ENCODE measurements at regions not wholly inside any gene's neighbourhood (a gene's known extent, or its start where the extent isn't known, plus 50 kb on each side); places are given as distances from the start of the nearest gene placed in this dataset.

- Histone ChIP-seq H3K27ac (ENCODE audit: insufficient read depth, low read length) (no peak overlapping the region), H3K9me3 (ENCODE audit: control insufficient read depth, insufficient read depth, low read depth, low read length) (no peaks in the 10 kb centered on the region), H3K36me3 (ENCODE audit: control insufficient read depth, insufficient read depth, low read length) (no peaks in the 10 kb centered on the region), H3K27me3 (ENCODE audit: control insufficient read depth, insufficient read depth, low read length) (no peaks in the 10 kb centered on the region), H3K79me2 (ENCODE audit: control insufficient read depth, insufficient read depth, low read length) (no peaks in the 10 kb centered on the region), H3K4me1 (ENCODE audit: control insufficient read depth, extremely low read depth, insufficient read depth, low read length) (no peaks in the 10 kb centered on the region), H2AFZ (ENCODE audit: low read length) (no peak overlapping the region), H4K20me1 (ENCODE audit: control insufficient read depth, extremely low read depth, insufficient read depth, low read length) (no peaks in the 10 kb centered on the region), H3K9ac (ENCODE audit: insufficient read depth, low read length) (no peak overlapping the region), H3K4me2 (ENCODE audit: extremely low read depth, insufficient read depth, low read length) (no peak overlapping the region), H3K4me3 (replicated peaks in 1 of 4; ENCODE audit: control extremely low read depth in 1 of 4, insufficient read depth in 1 of 4, low read depth in 3 of 4, low read length in 4 of 4) (no peak overlapping the region)
- TF ChIP-seq CTCF (conservative IDR thresholded peaks at IDR 0.05 in 1 of 2, IDR thresholded peaks at IDR 0.05 in 1 of 2; ENCODE audit: low read depth in 1 of 2, low read length in 2 of 2) (no peak), EZH2 (IDR thresholded peaks at IDR 0.05; ENCODE audit: low read length, missing control alignments) (no peak)
- DNase-seq (ENCODE audit: low read depth in 2 of 2), result peak in 1 of 2 donors; percentile 41
Measured at GRCh38 chr3:162170581-162170980, 674.0 kb downstream of the OTOL1 start.

GRCh38 chr3:162171970-162172369 is 675.4 kb downstream of the OTOL1 start:
- Histone ChIP-seq H3K27ac (ENCODE audit: insufficient read depth, low read length) (no peak overlapping the region), H4K20me1 (ENCODE audit: control insufficient read depth, extremely low read depth, insufficient read depth, low read length) (no peaks in the 10 kb centered on the region), H3K4me1 (ENCODE audit: control insufficient read depth, extremely low read depth, insufficient read depth, low read length) (no peaks in the 10 kb centered on the region), H2AFZ (ENCODE audit: low read length) (no peak overlapping the region), H3K27me3 (ENCODE audit: control insufficient read depth, insufficient read depth, low read length) (no peaks in the 10 kb centered on the region), H3K36me3 (ENCODE audit: control insufficient read depth, insufficient read depth, low read length) (no peaks in the 10 kb centered on the region), H3K9me3 (ENCODE audit: control insufficient read depth, insufficient read depth, low read depth, low read length) (no peaks in the 10 kb centered on the region), H3K9ac (ENCODE audit: insufficient read depth, low read length) (no peak overlapping the region), H3K4me2 (ENCODE audit: extremely low read depth, insufficient read depth, low read length) (no peak overlapping the region), H3K4me3 (replicated peaks in 1 of 4; ENCODE audit: control extremely low read depth in 1 of 4, insufficient read depth in 1 of 4, low read depth in 3 of 4, low read length in 4 of 4) (no peak overlapping the region), H3K79me2 (ENCODE audit: control insufficient read depth, insufficient read depth, low read length) (no peaks in the 10 kb centered on the region)
- TF ChIP-seq EZH2 (IDR thresholded peaks at IDR 0.05; ENCODE audit: low read length, missing control alignments), result no peak
- no peak for TF ChIP-seq CTCF (conservative IDR thresholded peaks at IDR 0.05 in 1 of 2, IDR thresholded peaks at IDR 0.05 in 1 of 2; ENCODE audit: low read depth in 1 of 2, low read length in 2 of 2)
- peak in 1 of 2 donors; percentile 43 for DNase-seq (ENCODE audit: low read depth in 2 of 2)

GRCh38 chr3:162175145-162175544 is 678.5 kb downstream of the OTOL1 start:
- TF ChIP-seq CTCF (conservative IDR thresholded peaks at IDR 0.05 in 1 of 2, IDR thresholded peaks at IDR 0.05 in 1 of 2; ENCODE audit: low read depth in 1 of 2, low read length in 2 of 2), result no peak
- TF ChIP-seq EZH2 (IDR thresholded peaks at IDR 0.05; ENCODE audit: low read length, missing control alignments), result no peak
- no peak for DNase-seq (ENCODE audit: low read depth in 2 of 2)

More at GRCh38 chr3:162175145-162175544, 678.5 kb downstream of the OTOL1 start:
- Histone ChIP-seq H3K27me3 (ENCODE audit: control insufficient read depth, insufficient read depth, low read length) (no peaks in the 10 kb centered on the region), H3K4me3 (replicated peaks in 1 of 4; ENCODE audit: control extremely low read depth in 1 of 4, insufficient read depth in 1 of 4, low read depth in 3 of 4, low read length in 4 of 4) (no peak overlapping the region), H3K79me2 (ENCODE audit: control insufficient read depth, insufficient read depth, low read length) (no peaks in the 10 kb centered on the region), H3K27ac (ENCODE audit: insufficient read depth, low read length) (no peak overlapping the region), H4K20me1 (ENCODE audit: control insufficient read depth, extremely low read depth, insufficient read depth, low read length) (no peaks in the 10 kb centered on the region), H3K36me3 (ENCODE audit: control insufficient read depth, insufficient read depth, low read length) (no peaks in the 10 kb centered on the region), H3K4me1 (ENCODE audit: control insufficient read depth, extremely low read depth, insufficient read depth, low read length) (no peaks in the 10 kb centered on the region), H3K9ac (ENCODE audit: insufficient read depth, low read length) (no peak overlapping the region), H3K9me3 (ENCODE audit: control insufficient read depth, insufficient read depth, low read depth, low read length) (no peaks in the 10 kb centered on the region), H2AFZ (ENCODE audit: low read length) (no peak overlapping the region), H3K4me2 (ENCODE audit: extremely low read depth, insufficient read depth, low read length) (no peak overlapping the region)
